K562 (cell line): ENCODE measurements at regions not wholly inside any gene's neighbourhood (a gene's known extent, or its start where the extent isn't known, plus 50 kb on each side); places are given as distances from the start of the nearest gene placed in this dataset.

ENCODE experiments used
- ATAC-seq: fragments of 200-7000 bp; cut with Tn5 transposase; 3 replicates; pipeline ENCODE4 v1.9.1; 2020; ENCODE audit warnings: moderate library complexity
- BruUV-seq: library from RNA; stranded (reverse); fragments of 400-500 nt; replicated peaks from 2 replicates; lab custom pipeline; 2021; lab: Mats Ljungman, UMichigan
- CTCF ChIA-PET: fragments of 300-600 bp; formaldehyde crosslinking; extraction: SDS; loops from one replicate; lab custom pipeline; 2021; ENCODE audit warnings: low intra/inter-chr PET ratio; lab: Yijun Ruan, JAX
- POLR2A ChIA-PET: fragments of 300-600, 350-650 bp; sonication (Branson Sonifier 250); formaldehyde crosslinking; extraction: SDS; loops from one replicate; lab custom pipeline; 2021; ENCODE audit warnings: antibody characterized with exemption, inconsistent platforms; lab: Yijun Ruan, JAX
- DNase-seq, 4 experiments: peaks; one replicate each; pipeline versions ENCODE4 v3.0.0 to v3.0.0-alpha.2; 2011 to 2018; ENCODE audit warnings: low spot score in 3 of 4, mixed read lengths in 3 of 4; ENCODE audit errors: extremely low read depth in 1 of 4
- FAIRE-seq: peaks from 2 replicates; lab custom pipeline; 2011; peaks lifted over from hg19 to GRCh38; lab: Jason Lieb, UNC
- H2AFZ ChIP-seq: 2 replicates; pipeline ENCODE4 v1.6.0; 2011; ENCODE audit warnings: low read depth, low read length, control low read depth, inconsistent platforms
- H3K27ac ChIP-seq: fragments of 200-600 bp; 3 replicates; pipeline ENCODE4 v1.8.0; 2011; ENCODE audit warnings: low read depth, mild to moderate bottlenecking, control low read depth, inconsistent platforms, low read length, moderate library complexity, mixed read lengths; ENCODE audit errors: extremely low read depth
- H3K27me3 ChIP-seq, 2 experiments: fragments of 300-600 bp in 1 of 2; 2 replicates in 1 of 2; 3 replicates in 1 of 2; pipeline versions ENCODE4 v1.6.0 to v1.8.0; 2011; ENCODE audit warnings: inconsistent platforms in 2 of 2, low read length in 2 of 2, mild to moderate bottlenecking in 1 of 2, mixed read lengths in 1 of 2, moderate library complexity in 1 of 2; ENCODE audit not compliant: control insufficient read depth in 2 of 2, insufficient read depth in 2 of 2
- H3K36me3 ChIP-seq: fragments of 300-600 bp; 3 replicates; pipeline ENCODE4 v1.8.0; 2011; ENCODE audit warnings: mild to moderate bottlenecking, low read length, inconsistent platforms; ENCODE audit not compliant: control insufficient read depth, insufficient read depth
- H3K4me1 ChIP-seq, 2 experiments: fragments of 200-600 bp in 1 of 2; replicated peaks in 1 of 2; 2 replicates in 1 of 2; 3 replicates in 1 of 2; pipeline versions ENCODE4 v1.5.1 to v1.8.0; 2011; ENCODE audit warnings: inconsistent platforms in 2 of 2, low read length in 2 of 2, mild to moderate bottlenecking in 1 of 2, mixed read lengths in 1 of 2, moderate library complexity in 1 of 2; ENCODE audit not compliant: control insufficient read depth in 2 of 2, insufficient read depth in 2 of 2
- H3K4me2 ChIP-seq: 2 replicates; pipeline ENCODE4 v1.6.1; 2011; ENCODE audit warnings: low read length, control low read depth, inconsistent platforms, mixed read lengths; ENCODE audit not compliant: insufficient read depth
- H3K4me3 ChIP-seq: fragments of 200-600 bp; sonication (generic), shearing (Covaris generic); 2 replicates; pipeline ENCODE4 v1.5.1; 2016; ENCODE audit warnings: control low read depth, inconsistent platforms
- H3K79me2 ChIP-seq: fragments of 200-600 bp; 3 replicates; pipeline ENCODE4 v1.8.0; 2011; ENCODE audit warnings: low read length, inconsistent platforms; ENCODE audit not compliant: control insufficient read depth, insufficient read depth
- H3K9ac ChIP-seq, 2 experiments: 2 replicates each; pipeline versions ENCODE4 v1.6.0 to v1.6.1; 2011; ENCODE audit warnings: low read depth in 2 of 2, low read length in 2 of 2, control low read depth in 1 of 2, inconsistent platforms in 1 of 2, mild to moderate bottlenecking in 1 of 2, mixed read lengths in 1 of 2; ENCODE audit not compliant: insufficient read depth in 1 of 2
- H3K9me1 ChIP-seq: one replicate; pipeline ENCODE4 v1.6.0; 2011; ENCODE audit warnings: inconsistent platforms, mild to moderate bottlenecking, low read length, moderate library complexity; ENCODE audit not compliant: control insufficient read depth, insufficient read depth
- H3K9me3 ChIP-seq: replicated peaks from 2 replicates; pipeline ENCODE4 v1.5.1; 2011; ENCODE audit warnings: low read depth, low read length, inconsistent platforms; ENCODE audit not compliant: control insufficient read depth, insufficient read depth
- H4K20me1 ChIP-seq: replicated peaks from 2 replicates; pipeline ENCODE4 v1.6.1; 2011; ENCODE audit warnings: low read length, inconsistent platforms, mixed read lengths; ENCODE audit not compliant: control insufficient read depth, insufficient read depth
- ATF7 ChIP-seq: fragments of 450-650 bp; IDR thresholded peaks from 2 replicates; pipeline ENCODE4 v1.7.1; 2014; ENCODE audit warnings: mild to moderate bottlenecking, moderate library complexity
- ERF ChIP-seq: fragments of 450-650 bp; formaldehyde crosslinking; IDR thresholded peaks from 2 replicates; pipeline ENCODE4 v1.4.0; 2020; ENCODE audit warnings: mild to moderate bottlenecking, mixed read lengths
- FOSL1 ChIP-seq: fragments of 200-800 bp; sonication (Bioruptor generic); conservative IDR thresholded peaks from 2 replicates; pipeline ENCODE4 v1.6.1; 2016; ENCODE audit warnings: missing genetic modification characterization, missing compliant biosample characterization
- FOXP4 ChIP-seq: sonication (generic); formaldehyde crosslinking; IDR thresholded peaks from 2 replicates; pipeline ENCODE4 v1.8.0; 2022; ENCODE audit warnings: mild to moderate bottlenecking, missing genetic modification reagents, borderline replicate concordance
- KHSRP ChIP-seq: fragments of 450-650 bp; IDR thresholded peaks from 2 replicates; pipeline ENCODE4 v1.6.1; 2017
- MECOM ChIP-seq: fragments of 250-450 bp; sonication (Bioruptor Pico); IDR thresholded peaks from 2 replicates; pipeline ENCODE4 v1.8.0; 2022; ENCODE audit warnings: inconsistent platforms
- NCOA2 ChIP-seq, 2 experiments: fragments of 450-650 bp; IDR thresholded peaks; 2 replicates each; pipeline ENCODE4 v1.6.1; 2018; ENCODE audit warnings: mild to moderate bottlenecking in 2 of 2, moderate library complexity in 1 of 2; ENCODE audit not compliant: partially characterized antibody in 2 of 2
- PCBP1 ChIP-seq: fragments of 200-400 bp; formaldehyde crosslinking; IDR thresholded peaks from 2 replicates; pipeline ENCODE4 v1.6.1; 2018; ENCODE audit warnings: mild to moderate bottlenecking, low read depth, low read length; ENCODE audit not compliant: poor library complexity, severe bottlenecking
- PHTF2 ChIP-seq: fragments of 250-450 bp; sonication (Bioruptor Pico); IDR thresholded peaks from 2 replicates; pipeline ENCODE4 v1.5.0; 2021; ENCODE audit warnings: mild to moderate bottlenecking
- RBM17 ChIP-seq: fragments of 200-400 bp; formaldehyde crosslinking; IDR thresholded peaks from 2 replicates; pipeline ENCODE4 v1.6.1; 2017; ENCODE audit warnings: low read depth, mild to moderate bottlenecking, low read length, borderline replicate concordance
- RCOR1 ChIP-seq, 2 experiments: IDR thresholded peaks; 2 replicates each; pipeline ENCODE4 v1.6.1; 2012; ENCODE audit warnings: low read depth in 2 of 2, low read length in 2 of 2, borderline replicate concordance in 1 of 2, improper control_type of control experiment in 1 of 2
- RFX1 ChIP-seq: fragments of 450-650 bp; IDR thresholded peaks from 2 replicates; pipeline ENCODE4 v1.6.1; 2016; ENCODE audit warnings: mild to moderate bottlenecking, moderate library complexity
- ZKSCAN8 ChIP-seq: fragments of 200-800 bp; sonication (Bioruptor generic); IDR thresholded peaks from 2 replicates; pipeline ENCODE4 v1.6.1; 2016; ENCODE audit warnings: missing genetic modification characterization, missing compliant biosample characterization
- ZNF263 ChIP-seq: sonication (generic); formaldehyde crosslinking; IDR thresholded peaks from 2 replicates; pipeline ENCODE4 v1.8.0; 2022; ENCODE audit warnings: mild to moderate bottlenecking, missing genetic modification reagents, borderline replicate concordance
- WGBS: fragments of 100-300 bp; shearing (Covaris generic); methylation state at CpG from one replicate; pipeline ENCODE4 v1.1.6; 2016; ENCODE audit warnings: low coverage, mixed read lengths; ENCODE audit not compliant: insufficient coverage; ENCODE audit errors: missing lambda C conversion rate; 5-methylcytosine and 5-hydroxymethylcytosine counted together
- in situ Hi-C: fragments of 300-500 bp; cut with MboI; formaldehyde crosslinking; loops from 4 replicates; pipeline ENCODE4 v1.15.0; 2018; ENCODE audit warnings: inconsistent platforms, mixed read lengths
- intact Hi-C: fragments of 100-400 bp; cut with micrococcal nuclease; formaldehyde crosslinking; loops from 2 replicates; pipeline ENCODE4 v1.14.2; 2022

DNA sequence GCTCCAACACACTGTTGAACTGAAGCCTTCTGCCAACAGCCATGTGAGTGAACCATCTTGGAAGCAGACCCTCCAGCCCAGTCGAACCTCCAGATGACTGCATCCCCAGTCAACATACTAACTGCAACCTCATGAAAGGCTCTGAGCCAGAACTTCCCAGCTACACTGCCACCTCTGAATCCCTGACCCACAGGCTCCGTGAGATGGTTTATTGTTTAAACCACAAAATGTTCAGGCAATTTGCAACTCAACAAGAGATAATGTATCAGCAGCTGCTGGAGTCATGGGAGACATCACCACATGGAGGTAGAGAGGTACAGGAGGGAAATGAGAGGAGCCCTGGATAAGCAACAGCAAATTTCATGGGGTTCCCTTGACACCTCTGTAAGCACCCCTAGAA lies 266.4 kb upstream of the NBEA start:
- no peaks in the 10 kb centered on the region for H3K27me3 ChIP-seq
- CTCF ChIA-PET: no interaction called here
- no peaks in the 10 kb centered on the region for H3K9me1 ChIP-seq
- no peaks in the 10 kb centered on the region for H3K36me3 ChIP-seq
- H3K27ac ChIP-seq: no peak overlapping the region
- no peaks in the 10 kb centered on the region for H3K9me3 ChIP-seq
- intact Hi-C loops (no loop called here), in situ Hi-C loops (no loop called here)
- no peak overlapping the region for H3K9ac ChIP-seq
- H4K20me1 ChIP-seq: no peaks in the 10 kb centered on the region
- POLR2A ChIA-PET: no interaction called here
- no peak for DNase-seq
- TF ChIP-seq ZNF263 (CRISPR knock-in tag) (no peak), PCBP1 (no peak), FOSL1 (tag) (no peak), NCOA2 (IDR thresholded peaks at IDR 0.05; ENCODE audit: partially characterized antibody in 2 of 2) (no peak), RFX1 (no peak), KHSRP (no peak), RBM17 (no peak), ZKSCAN8 (CRISPR knock-in tag) (no peak), RCOR1 (IDR thresholded peaks at IDR 0.05; ENCODE audit: borderline replicate concordance in 1 of 2, low read depth in 2 of 2, low read length in 2 of 2) (no peak), FOXP4 (CRISPR knock-in tag) (no peak), ERF (no peak), PHTF2 (CRISPR knock-in tag) (no peak), MECOM (CRISPR knock-in tag) (no peak), ATF7 (no peak)
- no peaks in the 10 kb centered on the region for H3K4me1 ChIP-seq
- no TSS peak for BruUV-seq
- no peak overlapping the region for H3K4me3 ChIP-seq
- no peaks in the 10 kb centered on the region for H3K79me2 ChIP-seq
- no peak for FAIRE-seq
- H2AFZ ChIP-seq: no peak overlapping the region
- no peak for ATAC-seq
- no peak overlapping the region for H3K4me2 ChIP-seq
- WGBS: 0% methylated on average over 2 of the region's 2 CpGs
